NCI-H2107 treated with DMSO at 0.1 percent for 48 hours (cell line): ENCODE measurements at regions not wholly inside any gene's neighbourhood (a gene's known extent, or its start where the extent isn't known, plus 50 kb on each side); places are given as distances from the start of the nearest gene placed in this dataset.

Source experiments
- DNase-seq: peaks from one replicate; lab custom pipeline; 2025; ENCODE audit not compliant: unreplicated experiment; lab: John Stamatoyannopoulos, UW

DNA sequence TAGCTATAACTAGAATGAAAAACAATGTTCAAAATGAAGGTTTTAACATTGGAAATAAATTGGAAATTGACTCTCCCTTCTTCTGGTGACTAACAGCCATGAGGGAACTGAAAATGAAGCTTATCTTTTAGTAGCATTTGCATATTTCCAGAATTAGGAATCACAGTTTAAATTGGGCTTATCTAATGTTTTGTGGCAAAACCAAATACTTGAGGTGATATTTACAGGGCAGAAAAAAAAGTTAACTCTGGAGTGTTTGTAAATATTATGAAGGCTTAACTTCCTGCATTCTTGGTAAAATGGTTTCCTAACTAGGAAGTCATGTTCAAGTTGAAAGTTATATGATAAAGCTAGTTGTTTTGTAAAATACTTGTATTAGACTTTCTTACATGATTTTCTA lies 96.4 kb upstream of the SOX9 start:
- no peak for DNase-seq

DNA sequence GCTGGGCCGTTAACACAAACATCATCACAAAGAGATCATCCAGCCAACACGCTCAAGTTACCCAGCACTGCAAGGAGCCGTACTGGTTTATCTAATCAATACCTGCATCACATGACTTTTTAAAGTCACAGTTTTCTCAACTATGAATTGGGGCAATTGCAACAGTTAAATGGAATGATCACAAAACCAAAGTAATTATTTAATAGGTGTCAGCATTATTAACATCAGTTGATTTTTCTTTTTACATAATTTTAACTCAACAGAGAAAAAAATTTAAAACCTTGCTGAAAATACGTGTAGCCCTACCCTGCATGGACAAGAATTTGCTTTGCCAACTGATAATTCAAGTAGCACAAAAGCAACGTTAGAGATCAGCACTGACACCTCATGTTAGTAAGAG lies 95.7 kb upstream of the SOX9 start:
- no peak for DNase-seq

DNA sequence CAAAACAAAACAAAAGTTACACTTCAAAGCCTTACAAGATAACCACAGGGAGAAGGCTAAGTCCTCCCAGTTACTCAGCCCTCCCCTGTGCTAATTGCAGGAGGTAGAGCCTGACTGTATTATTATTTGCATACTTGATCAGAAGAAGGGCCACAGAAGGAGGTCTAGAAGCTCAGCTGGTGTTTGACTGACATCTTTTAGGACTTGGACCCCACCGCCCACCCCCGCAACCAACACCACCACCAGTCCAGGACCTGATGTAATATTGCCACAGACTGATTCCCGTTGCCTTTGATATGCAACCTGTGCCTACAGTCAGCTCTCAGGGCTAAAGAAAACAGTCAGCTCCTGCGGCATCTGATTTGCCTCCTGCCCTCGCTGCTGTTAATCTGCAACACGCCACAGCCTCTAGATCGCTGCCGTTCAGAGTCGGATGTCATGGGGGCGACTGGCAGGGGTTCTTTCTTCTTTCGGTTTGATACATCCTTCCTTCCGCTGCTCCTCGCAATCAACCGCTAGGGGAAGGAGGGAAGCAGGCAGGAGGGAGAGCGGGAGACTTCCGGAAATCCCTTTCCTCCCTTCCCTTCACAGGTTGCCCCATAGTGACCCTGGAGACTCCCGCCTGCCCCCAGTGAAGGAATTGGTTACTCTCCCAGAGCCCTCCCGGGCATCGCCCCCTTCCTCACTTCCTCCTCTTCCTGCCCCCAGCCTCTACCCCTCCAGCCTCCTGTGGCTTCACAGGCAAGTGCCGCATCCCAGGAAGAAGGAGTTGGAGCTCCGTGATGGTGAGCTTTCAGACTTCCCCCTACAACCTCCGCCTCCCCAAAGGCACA lies 90.5 kb upstream of the SOX9 start:
- DNase-seq, result peak; percentile 82

DNA sequence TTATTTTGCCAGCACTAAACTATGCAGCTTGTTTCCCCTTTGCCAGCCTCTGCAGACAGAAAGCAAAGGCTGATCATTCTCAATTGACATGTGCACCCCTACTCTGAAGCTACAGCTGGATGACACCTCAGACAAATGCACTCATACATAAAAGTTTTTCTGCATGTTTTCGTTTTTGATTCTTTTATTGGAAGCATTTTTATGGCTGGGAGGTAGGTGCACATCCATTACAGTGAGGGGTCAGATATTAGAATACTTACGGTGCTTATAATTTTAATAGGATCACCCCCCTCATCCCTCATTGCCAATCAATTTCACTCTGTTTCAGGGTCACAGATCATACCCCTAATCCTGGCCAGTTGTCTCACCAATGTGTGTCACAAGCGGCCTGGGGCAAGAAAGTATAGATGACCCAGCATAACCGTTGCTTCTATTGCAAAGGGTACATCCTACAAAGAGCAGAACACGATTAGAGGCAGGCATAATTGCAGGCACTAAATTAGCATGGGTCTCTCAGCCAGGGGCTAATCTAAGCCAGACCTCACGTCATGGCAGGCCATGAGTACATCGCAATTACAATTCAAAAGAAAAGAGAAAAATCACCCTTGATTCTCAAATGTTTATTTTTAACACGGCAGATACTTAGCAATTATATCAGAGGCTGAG lies 89.5 kb upstream of the SOX9 start:
- DNase-seq, result no peak

DNA sequence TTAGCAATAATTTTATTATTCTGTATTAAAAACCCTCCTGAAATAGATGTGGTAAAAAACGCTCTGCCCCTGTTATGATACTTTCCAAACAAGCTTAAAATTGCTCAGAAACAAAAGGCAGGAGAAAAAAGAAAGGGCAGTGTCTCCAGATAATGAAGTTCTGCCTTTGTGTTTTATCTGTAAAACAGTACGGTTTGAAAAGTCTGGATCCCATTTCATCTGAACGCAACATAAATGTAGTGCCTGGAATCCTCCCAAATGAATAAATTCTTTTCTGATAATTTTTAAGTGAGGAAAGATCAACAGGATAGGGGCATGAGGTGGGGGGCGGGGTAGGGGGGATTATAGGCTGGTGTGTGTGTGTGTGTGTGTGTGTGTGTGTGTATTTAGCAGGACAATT lies 87.5 kb upstream of the SOX9 start:
- no peak for DNase-seq

DNA sequence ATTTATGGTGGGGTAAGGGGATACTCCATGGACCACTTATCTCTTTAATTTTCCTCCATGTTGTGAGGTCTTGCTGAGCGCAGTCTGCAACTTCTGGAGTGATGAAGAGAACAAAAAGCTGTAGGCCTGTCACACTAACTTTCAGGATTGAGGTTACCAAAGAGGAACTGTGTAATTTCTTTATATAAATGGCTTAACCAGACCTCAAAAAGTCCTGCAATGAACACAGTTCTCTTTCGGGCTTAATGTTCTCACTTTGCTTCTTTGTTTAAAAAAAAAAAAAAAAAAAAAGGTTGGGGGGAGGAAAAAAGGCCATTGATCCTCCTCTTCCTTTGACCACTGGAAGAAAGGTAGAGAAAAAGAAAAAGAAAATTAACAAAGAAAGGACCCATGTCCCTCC lies 86.8 kb upstream of the SOX9 start:
- no peak for DNase-seq

DNA sequence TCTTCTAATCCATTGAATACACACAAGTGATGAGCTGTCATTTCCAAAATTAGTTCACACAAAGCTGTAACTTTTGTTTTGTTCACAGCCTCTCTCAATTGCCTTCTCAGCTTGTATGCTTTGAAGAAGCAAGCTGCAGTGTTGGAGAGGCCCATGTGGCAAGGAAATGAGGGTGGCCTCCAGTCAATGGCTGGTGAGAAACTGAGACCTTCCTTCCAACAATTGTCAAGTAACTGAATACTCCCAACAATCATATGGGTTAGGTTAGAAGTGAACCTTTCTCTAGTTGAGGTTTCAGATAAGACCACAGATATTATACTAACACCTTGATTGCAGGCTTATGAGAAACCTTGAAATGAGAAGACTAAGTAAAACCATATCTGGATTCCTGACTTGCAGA lies 82.4 kb upstream of the SOX9 start:
- no peak for DNase-seq

DNA sequence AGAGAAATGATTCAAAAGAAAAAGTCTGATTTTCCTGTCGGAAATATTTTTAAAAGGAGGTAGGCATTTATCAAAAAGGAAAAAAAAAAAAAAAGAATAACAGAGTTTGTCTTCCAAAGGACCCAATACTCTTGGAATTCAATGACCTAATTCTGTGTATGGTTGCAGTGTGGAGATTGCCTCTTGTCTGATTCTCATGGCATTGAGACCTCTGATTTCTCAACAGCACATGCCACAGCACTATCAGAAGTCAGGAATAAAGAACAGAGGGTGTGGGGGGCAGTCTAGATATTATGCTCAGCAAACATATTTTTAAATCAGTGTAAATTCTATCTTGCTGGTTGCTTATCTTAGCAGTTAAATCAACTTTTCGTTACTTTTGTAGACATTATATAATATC lies 81.3 kb upstream of the SOX9 start:
- no peak for DNase-seq

DNA sequence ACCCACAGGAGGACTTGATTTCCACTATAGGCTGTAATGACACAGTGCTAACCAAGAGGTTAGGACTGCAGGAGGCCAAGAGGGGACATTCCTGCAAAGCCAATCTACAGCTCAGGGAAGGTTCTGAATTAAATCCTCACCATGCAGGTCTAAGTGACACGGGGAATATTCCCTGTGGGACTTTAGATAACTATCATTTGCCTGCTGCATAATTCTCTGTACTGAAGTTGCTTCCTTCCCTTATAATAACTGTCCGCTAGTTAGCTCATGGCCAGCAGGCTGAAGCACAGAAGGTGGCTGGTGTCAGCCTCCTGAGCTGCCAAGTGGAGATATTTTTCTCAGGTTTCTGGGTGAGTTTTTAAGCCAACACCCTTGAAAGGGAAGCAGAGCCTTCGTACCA lies 74.6 kb upstream of the SOX9 start:
- DNase-seq, result no peak

DNA sequence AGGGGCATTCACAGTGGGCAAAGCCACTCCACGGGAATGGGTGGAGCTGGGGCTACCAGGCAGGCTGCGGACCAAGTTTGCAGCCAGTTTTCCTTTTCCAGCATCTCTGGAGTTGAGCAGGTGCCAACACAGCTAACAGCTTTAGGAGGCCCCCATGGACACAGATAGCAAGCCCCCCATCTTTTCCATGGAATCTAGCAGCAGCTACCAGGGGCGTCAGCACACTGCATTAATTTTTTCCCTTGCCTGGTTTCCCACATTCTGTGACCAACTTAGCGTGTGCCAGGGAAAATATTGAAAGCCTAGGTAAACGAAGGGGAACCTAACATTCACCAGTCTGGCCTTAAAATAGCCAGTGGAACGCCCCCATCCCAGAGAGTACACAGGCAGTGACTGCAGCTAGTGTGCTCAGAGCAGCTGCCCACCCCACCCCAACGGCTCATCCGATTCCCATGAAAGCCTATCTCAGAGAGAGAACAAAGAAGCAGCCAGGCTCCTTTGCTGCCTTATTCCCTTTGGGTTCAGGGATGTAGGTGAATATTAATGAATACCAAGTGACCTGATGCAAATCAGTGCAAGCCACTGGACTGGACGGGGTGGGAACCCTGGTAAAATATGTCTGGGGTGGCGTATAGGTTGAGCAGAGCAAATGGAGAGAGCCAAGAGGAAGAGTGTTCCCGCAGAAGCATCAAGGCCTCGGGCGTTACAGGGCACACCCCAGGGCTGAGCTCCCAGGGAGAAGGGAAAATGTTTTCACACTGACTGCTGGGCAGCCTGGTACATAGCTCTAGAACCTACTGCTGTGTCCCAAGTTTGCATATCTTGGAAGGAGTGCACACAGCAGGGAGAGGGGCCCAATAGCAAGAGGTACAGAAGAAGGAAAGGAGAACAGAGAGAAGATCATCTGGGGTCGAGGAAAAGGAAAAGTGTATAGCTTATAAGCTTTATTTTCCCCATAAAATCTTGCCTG lies 73.9 kb upstream of the SOX9 start:
- DNase-seq, result no peak

DNA sequence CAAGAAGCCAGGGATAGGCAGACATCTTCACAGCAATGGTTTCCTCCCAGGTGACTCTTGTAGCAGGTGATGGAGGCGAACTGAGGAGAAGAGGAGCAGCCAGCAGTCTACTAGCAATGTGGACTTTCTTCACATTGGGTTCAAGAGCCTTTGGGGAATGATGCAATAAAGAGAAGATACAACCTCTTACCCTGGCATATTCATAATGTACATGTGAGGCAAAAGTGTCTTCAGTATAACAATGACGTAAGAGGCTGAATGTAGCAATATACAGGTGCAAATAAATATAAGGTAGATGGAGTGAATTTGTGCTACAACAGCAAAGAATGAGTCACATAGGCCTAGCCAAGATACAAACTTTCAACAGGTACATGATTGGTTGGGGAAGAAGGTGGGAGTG lies 70.9 kb upstream of the SOX9 start:
- DNase-seq, result no peak

DNA sequence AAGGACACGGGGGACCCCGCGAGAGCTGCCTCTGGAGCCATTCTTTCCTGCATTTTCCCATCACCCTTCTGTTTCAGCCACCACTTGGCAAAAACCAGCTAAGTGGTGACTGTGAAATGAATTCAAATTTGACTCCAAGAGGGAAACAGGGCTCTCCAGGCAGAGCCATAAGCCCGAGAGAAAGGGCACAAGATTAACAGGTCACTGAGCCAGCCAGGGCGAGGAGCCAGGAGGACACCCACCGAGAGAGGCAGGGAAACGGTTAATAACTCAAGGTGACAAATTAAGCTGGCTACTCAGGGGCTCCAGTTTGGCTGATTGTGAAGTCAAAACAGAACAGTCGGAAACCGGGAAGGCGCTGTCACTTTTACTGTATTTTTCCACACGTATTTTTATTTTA lies 67.8 kb upstream of the SOX9 start:
- no peak for DNase-seq

DNA sequence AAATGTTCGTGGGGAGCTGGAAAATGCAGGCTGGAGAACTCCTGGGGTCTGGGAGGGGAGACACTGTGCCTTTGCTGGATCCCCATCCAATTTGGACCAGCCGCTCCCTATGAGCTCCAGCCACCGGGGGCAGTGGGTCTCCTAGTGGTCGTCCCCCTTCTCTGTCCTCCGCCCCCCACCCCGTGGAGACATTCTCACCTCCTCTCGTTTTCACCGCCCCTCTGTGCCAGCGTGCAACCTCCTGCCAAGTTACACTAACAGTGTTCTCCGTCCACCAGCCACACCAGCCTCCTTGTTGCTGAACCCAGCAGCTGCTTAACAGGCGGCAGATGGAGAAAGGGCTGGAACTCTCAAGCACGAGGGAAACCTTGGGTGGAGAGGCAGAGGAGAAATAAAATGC lies 67.4 kb upstream of the SOX9 start:
- no peak for DNase-seq

DNA sequence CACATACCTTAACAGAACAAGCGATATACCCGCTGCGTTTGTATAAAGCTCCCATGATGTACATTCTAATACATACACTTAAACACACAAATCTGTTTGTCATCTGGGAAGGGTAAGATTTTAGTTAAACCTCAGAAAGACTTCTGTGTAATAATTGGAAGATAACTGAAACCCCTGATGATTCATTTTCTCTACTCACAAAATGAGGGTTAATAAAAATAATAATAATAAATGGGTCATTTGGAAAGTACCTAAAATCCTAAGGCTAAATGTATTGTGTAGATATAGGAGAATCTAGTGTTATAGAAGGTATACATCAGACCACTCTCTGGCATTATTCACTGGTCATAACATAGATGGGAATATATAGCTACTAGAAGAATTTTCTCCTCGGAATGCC lies 64.7 kb upstream of the SOX9 start:
- no peak for DNase-seq

DNA sequence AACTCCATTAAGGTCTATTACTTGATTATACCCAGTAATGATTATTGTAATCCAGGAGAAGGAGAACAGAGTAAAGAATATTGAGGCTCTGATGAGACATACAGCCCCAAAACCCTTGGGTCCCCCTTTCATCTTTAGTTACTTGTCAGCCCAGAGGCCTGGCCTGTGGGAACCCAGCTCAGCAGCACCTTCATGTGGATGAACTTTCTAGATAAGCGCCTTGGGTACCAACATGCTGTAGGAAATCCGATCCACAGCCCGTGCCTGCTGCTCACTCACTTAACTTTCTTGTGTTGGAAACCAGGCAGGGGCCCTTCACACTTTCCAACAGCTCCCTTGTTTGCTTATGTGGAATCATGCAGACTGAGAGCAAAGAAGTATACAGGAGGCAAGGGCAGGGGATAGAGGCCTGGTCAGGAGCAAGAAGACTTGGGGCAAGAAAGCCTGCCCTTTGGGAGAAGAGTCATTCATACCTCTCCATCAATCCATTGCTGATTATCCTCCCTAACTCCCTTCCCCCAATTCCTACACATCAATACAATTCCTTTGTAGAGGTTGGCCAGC lies 64.0 kb upstream of the SOX9 start:
- DNase-seq, result peak; percentile 26

DNA sequence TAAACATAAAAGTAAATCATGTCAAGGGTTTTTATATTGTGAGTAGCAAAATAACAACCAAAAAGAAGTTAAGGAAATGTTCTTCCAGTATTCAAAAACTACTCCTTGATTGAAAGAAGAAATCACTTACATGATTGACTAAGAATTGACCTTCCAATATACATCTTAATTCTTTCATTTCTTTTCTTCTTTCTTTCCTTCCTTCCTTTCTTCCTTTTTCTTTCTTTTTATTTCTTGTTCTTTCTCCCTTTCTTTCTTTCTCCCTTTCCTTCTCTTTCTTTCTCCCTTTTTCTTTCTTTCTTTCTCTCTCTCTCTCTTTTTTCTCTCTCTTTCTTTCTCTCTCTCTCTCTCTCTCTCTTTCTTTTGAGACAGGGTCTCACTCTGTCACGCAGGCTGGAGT lies 60.7 kb upstream of the SOX9 start:
- DNase-seq, result no peak

DNA sequence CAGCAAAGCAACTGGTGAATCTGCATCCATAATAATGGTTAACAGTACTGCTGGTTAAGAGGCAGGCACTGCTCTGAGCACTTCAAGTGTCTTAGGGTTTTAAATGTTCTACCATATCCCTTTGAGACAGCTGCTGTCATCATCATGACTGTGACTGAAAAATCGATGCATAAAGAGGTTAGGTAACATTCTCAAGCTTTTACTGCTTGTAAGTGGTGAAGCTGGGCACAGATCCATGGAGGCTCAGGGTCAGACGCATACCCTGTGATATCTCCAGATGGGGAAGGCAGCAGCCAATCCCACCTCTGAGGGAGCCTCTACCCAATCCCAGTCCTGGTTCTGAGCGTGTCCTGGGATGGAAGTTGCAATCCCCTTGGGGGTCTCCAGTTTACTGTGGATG lies 57.6 kb upstream of the SOX9 start:
- peak; percentile 95 for DNase-seq

DNA sequence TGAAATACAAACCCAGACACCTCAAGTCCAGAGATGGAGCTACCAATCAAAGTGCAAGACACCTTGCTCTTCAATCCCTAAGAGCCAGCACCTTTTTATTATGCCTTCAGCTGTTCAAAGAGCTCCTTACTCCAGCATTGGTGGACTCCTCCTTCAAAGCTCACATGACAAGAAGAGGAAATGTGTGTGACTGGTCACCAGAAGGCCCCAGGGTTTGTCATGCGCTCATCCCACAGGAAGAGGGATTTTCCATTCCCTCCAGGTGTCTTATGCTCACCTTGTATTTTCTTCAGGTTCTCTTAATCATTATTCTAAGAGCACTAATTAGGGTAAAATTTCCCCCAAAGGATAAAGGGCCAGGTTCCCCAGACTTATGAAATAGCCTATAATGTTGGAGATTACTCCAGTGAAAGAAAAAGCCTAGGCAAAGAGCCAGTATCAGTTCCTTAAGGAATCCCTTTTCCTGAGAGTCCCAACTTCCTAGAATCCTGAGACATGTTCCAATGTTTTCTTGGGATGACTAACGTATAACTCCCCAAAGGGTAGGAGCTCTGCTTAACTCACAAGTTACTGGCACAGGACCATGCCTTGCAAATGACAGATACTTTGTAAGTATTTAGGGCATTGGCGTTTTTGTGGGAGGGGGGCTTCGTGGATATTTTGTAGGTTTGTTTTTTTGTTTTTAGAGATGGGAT lies 56.9 kb upstream of the SOX9 start:
- DNase-seq, result no peak

DNA sequence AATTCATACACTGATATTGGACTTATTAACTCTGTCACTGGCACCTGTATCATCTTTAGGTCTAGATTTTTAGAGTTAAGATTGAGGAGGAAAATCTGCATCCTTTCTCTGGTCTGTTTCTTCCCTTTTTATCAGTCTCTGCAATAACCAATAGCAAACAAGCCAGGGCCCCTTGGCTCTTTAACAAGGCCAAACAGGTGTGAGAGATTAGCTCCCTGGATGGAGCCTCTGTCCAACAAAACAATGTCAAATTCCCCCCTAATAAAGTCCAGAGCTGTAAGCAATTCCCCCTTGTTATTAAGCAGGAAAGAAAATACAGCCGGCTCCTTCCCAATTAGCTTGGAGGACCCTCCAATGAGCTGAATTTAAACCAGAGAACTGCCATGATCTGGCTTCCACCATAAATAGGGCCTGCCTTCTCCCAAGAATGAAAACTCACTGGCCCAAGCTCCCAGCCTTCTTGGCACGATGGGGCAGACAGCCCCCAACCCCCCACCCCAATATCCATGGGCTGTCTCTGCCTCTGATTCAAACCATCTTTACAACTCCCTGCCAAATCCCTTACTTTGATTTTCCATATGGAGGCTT lies 56.1 kb upstream of the SOX9 start:
- DNase-seq, result no peak

DNA sequence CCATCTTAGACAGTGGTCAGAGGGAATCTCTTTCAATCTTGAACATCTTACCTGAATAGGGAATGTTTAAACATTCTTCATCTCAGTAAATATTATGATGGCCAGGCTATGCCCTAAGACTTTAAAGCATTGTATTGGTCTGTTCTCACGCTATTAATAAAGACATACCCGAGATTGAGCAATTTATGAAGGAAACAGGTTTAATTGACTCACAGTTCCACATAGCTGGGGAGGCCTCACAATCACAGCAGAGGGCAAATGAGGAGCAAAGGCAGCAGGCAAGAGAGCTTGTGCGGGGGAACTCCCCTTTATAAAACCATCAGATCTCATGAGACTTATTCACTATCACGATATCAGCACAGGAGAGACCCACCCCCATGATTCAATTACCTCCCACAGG lies 55.3 kb upstream of the SOX9 start:
- no peak for DNase-seq
